ENCODE measurements at regions not wholly inside any gene's neighbourhood (a gene's known extent, or its start where the extent isn't known, plus 50 kb on each side); places are given as distances from the start of the nearest gene placed in this dataset.

DNA sequence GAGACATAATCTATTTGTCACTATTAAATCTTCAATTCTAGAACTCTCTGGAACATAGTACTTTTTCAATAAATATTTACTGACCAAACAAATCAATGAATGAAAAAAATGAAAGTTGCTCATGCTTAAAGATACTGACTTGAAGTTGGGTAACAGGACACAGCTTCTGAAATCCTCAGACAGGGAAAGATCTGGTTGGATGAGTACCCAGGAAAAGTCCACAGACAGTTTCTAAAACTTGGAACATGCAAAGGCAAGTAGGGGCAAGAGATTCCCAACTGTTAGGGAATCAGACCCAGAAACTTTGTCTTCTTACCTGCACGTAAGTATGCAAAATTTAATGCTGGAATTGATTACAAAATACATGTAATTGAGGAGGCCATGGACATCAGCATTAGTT is 366.2 kb downstream of the ACTL7B start:
- H3K4me3 ChIP-seq (ENCODE audit: insufficient read depth, low read depth, low read length): no peak overlapping the region
- Mint-ChIP-seq H3K4me3 (ENCODE audit: unreplicated experiment) (no peak overlapping the region), H3K36me3 (ENCODE audit: low read depth, unreplicated experiment) (no peaks in the 10 kb centered on the region), H3K9me3 (ENCODE audit: unreplicated experiment) (peaks cover 8% of the 10 kb centered on the region), H3K27me3 (ENCODE audit: low read depth, unreplicated experiment) (peaks cover 21% of the 10 kb centered on the region), H3K27ac (ENCODE audit: unreplicated experiment) (no peak overlapping the region), H3K4me1 (ENCODE audit: low read depth, unreplicated experiment) (peaks cover 13% of the 10 kb centered on the region)
- H3K9ac ChIP-seq (ENCODE audit: low read length): no peak overlapping the region
- H2AFZ ChIP-seq (ENCODE audit: low read depth, low read length): no peak overlapping the region
- no peak for TF ChIP-seq CTCF (IDR thresholded peaks at IDR 0.05; ENCODE audit: insufficient read depth, low read depth, low read length)
- FAIRE-seq: no peak
- no peaks in the 10 kb centered on the region for H3K9me3 ChIP-seq (ENCODE audit: insufficient read depth, low read depth, low read length)
- peaks cover 8% of the 10 kb centered on the region for H3K4me1 ChIP-seq (ENCODE audit: insufficient read depth, low read length)
- no peaks in the 10 kb centered on the region for H4K20me1 ChIP-seq (ENCODE audit: insufficient read depth, low read length)
- no peaks in the 10 kb centered on the region for H3K36me3 ChIP-seq (ENCODE audit: insufficient read depth, low read length)
- no peaks in the 10 kb centered on the region for H3K79me2 ChIP-seq (ENCODE audit: insufficient read depth, low read length)
- H3K27me3 ChIP-seq (ENCODE audit: insufficient read depth, low read length): peaks cover 2% of the 10 kb centered on the region
- no peak overlapping the region for H3K27ac ChIP-seq (ENCODE audit: low read depth, low read length)
- H3K4me2 ChIP-seq (ENCODE audit: low read length): no peak overlapping the region
- no peak for DNase-seq (ENCODE audit: low read depth)

- Mint-ChIP-seq H3K4me3 (ENCODE audit: unreplicated experiment) (no peak overlapping the region), H3K27me3 (ENCODE audit: low read depth, unreplicated experiment) (peaks cover 39% of the 10 kb centered on the region), H3K9me3 (ENCODE audit: unreplicated experiment) (peaks cover 10% of the 10 kb centered on the region), H3K4me1 (ENCODE audit: low read depth, unreplicated experiment) (peaks cover 13% of the 10 kb centered on the region), H3K36me3 (ENCODE audit: low read depth, unreplicated experiment) (no peaks in the 10 kb centered on the region), H3K27ac (ENCODE audit: unreplicated experiment) (no peak overlapping the region)
- FAIRE-seq (peak; percentile 66), DNase-seq (ENCODE audit: low read depth) (peak; percentile 23)
- H3K4me2 ChIP-seq (ENCODE audit: low read length): no peak overlapping the region
- H3K9me3 ChIP-seq (ENCODE audit: insufficient read depth, low read depth, low read length): no peaks in the 10 kb centered on the region
- H2AFZ ChIP-seq (ENCODE audit: low read depth, low read length): no peak overlapping the region
- no peak overlapping the region for H3K9ac ChIP-seq (ENCODE audit: low read length)
- TF ChIP-seq EZH2 (IDR thresholded peaks at IDR 0.05; ENCODE audit: insufficient read depth, low read length) (no peak), CTCF (IDR thresholded peaks at IDR 0.05; ENCODE audit: insufficient read depth, low read depth, low read length) (no peak)
- H3K4me3 ChIP-seq (ENCODE audit: insufficient read depth, low read depth, low read length): no peak overlapping the region
- peaks cover 8% of the 10 kb centered on the region for H3K4me1 ChIP-seq (ENCODE audit: insufficient read depth, low read length)
- no peaks in the 10 kb centered on the region for H3K36me3 ChIP-seq (ENCODE audit: insufficient read depth, low read length)
- no peak overlapping the region for H3K27ac ChIP-seq (ENCODE audit: low read depth, low read length)
- no peaks in the 10 kb centered on the region for H4K20me1 ChIP-seq (ENCODE audit: insufficient read depth, low read length)
- no peaks in the 10 kb centered on the region for H3K79me2 ChIP-seq (ENCODE audit: insufficient read depth, low read length)
- peaks cover 5% of the 10 kb centered on the region for H3K27me3 ChIP-seq (ENCODE audit: insufficient read depth, low read length)
Measured at GRCh38 chr9:108486831-108487230, 369.0 kb downstream of the ACTL7B start.

GRCh38 chr9:108484468-108484867 is 371.3 kb downstream of the ACTL7B start:
- Mint-ChIP-seq H3K36me3 (ENCODE audit: low read depth, unreplicated experiment) (no peaks in the 10 kb centered on the region), H3K4me3 (ENCODE audit: unreplicated experiment) (no peak overlapping the region), H3K9me3 (ENCODE audit: unreplicated experiment) (peaks cover 10% of the 10 kb centered on the region), H3K27me3 (ENCODE audit: low read depth, unreplicated experiment) (peaks cover 31% of the 10 kb centered on the region), H3K4me1 (ENCODE audit: low read depth, unreplicated experiment) (peaks cover 13% of the 10 kb centered on the region), H3K27ac (ENCODE audit: unreplicated experiment) (no peak overlapping the region)
- no peaks in the 10 kb centered on the region for H4K20me1 ChIP-seq (ENCODE audit: insufficient read depth, low read length)
- no peak overlapping the region for H3K4me2 ChIP-seq (ENCODE audit: low read length)
- peaks cover 5% of the 10 kb centered on the region for H3K27me3 ChIP-seq (ENCODE audit: insufficient read depth, low read length)
- H3K79me2 ChIP-seq (ENCODE audit: insufficient read depth, low read length): no peaks in the 10 kb centered on the region
- DNase-seq (ENCODE audit: low read depth): no peak
- no peak for FAIRE-seq
- TF ChIP-seq EZH2 (IDR thresholded peaks at IDR 0.05; ENCODE audit: insufficient read depth, low read length): no peak
- H3K36me3 ChIP-seq (ENCODE audit: insufficient read depth, low read length): no peaks in the 10 kb centered on the region
- H3K9me3 ChIP-seq (ENCODE audit: insufficient read depth, low read depth, low read length): no peaks in the 10 kb centered on the region
- no peak overlapping the region for H3K4me3 ChIP-seq (ENCODE audit: insufficient read depth, low read depth, low read length)
- no peak overlapping the region for H3K9ac ChIP-seq (ENCODE audit: low read length)
- H2AFZ ChIP-seq (ENCODE audit: low read depth, low read length): no peak overlapping the region
- peaks cover 8% of the 10 kb centered on the region for H3K4me1 ChIP-seq (ENCODE audit: insufficient read depth, low read length)
- H3K27ac ChIP-seq (ENCODE audit: low read depth, low read length): no peak overlapping the region

Data from astrocyte (in vitro differentiated cells and primary cell).